Uterus (tissue), 2 donors: ENCODE measurements at regions not wholly inside any gene's neighbourhood (a gene's known extent, or its start where the extent isn't known, plus 50 kb on each side); places are given as distances from the start of the nearest gene placed in this dataset.

Experiments used
- CTCF ChIP-seq, 4 experiments: fragments of 200-600 bp in 2 of 4; fragments of 450-650 bp in 2 of 4; sonication (generic) in 2 of 4; IDR thresholded peaks; one replicate each; pipeline ENCODE4 v1.5.1; 2016 to 2019; ENCODE audit warnings: antibody characterized with exemption in 4 of 4, mild to moderate bottlenecking in 2 of 4, moderate library complexity in 1 of 4
- POLR2A ChIP-seq, 2 donors: fragments of 450-650 bp; IDR thresholded peaks; one replicate each; pipeline ENCODE4 v1.6.1; 2016; ENCODE audit warnings: antibody characterized with exemption in 2 of 2, mild to moderate bottlenecking in 1 of 2, moderate library complexity in 1 of 2

- TF ChIP-seq CTCF (IDR thresholded peaks at IDR 0.05) = no peak
- no peak for TF ChIP-seq POLR2A (IDR thresholded peaks at IDR 0.05)
Measured at GRCh38 chr21:16216288-16216962, 486.6 kb downstream of the USP25 start.
